A673 (cell line): ENCODE measurements at regions not wholly inside any gene's neighbourhood (a gene's known extent, or its start where the extent isn't known, plus 50 kb on each side); places are given as distances from the start of the nearest gene placed in this dataset.

Experiments used
- BruUV-seq: library from RNA; stranded (reverse); fragments of 400-500 nt; replicated peaks from 2 replicates; lab custom pipeline; 2021; lab: Mats Ljungman, UMichigan
- CTCF ChIA-PET: fragments of 300-600 bp; sonication (Branson Sonifier 250); formaldehyde crosslinking; loops from one replicate; lab custom pipeline; 2022; ENCODE audit warnings: antibody characterized with exemption; lab: Charles Lee
- POLR2A ChIA-PET: fragments of 300-600 bp; sonication (Branson Sonifier 250); formaldehyde crosslinking; loops from one replicate; lab custom pipeline; 2022; ENCODE audit warnings: antibody characterized with exemption; ENCODE audit not compliant: low non-redundant PET; lab: Charles Lee
- DNase-seq: peaks from one replicate; pipeline ENCODE4 v3.0.0-alpha.2; 2015; ENCODE audit warnings: low spot score
- H3K27ac ChIP-seq: fragments of 200-600 bp; sonication (generic); 2 replicates; pipeline ENCODE4 v1.5.1; 2016; ENCODE audit warnings: mixed run types, low read depth, mild to moderate bottlenecking, mixed read lengths, antibody characterized with exemption, low read length; ENCODE audit not compliant: poor library complexity, severe bottlenecking
- H3K27me3 ChIP-seq: fragments of 200-600 bp; sonication (generic); replicated peaks from 2 replicates; pipeline ENCODE4 v1.6.1; 2017; ENCODE audit warnings: mixed run types, low read depth, mild to moderate bottlenecking, mixed read lengths, antibody characterized with exemption, low read length; ENCODE audit not compliant: insufficient read depth, poor library complexity
- H3K36me3 ChIP-seq: fragments of 200-600 bp; sonication (generic); 2 replicates; pipeline ENCODE4 v1.6.1; 2016; ENCODE audit warnings: mixed run types, mild to moderate bottlenecking, mixed read lengths, antibody characterized with exemption, low read length; ENCODE audit not compliant: insufficient read depth, poor library complexity, severe bottlenecking
- H3K4me1 ChIP-seq: fragments of 200-600 bp; sonication (generic); 2 replicates; pipeline ENCODE4 v1.6.1; 2017; ENCODE audit warnings: mixed run types, mild to moderate bottlenecking, mixed read lengths, antibody characterized with exemption, low read length; ENCODE audit not compliant: insufficient read depth, poor library complexity, severe bottlenecking
- H3K4me3 ChIP-seq: fragments of 200-600 bp; sonication (generic); 2 replicates; pipeline ENCODE4 v1.5.1; 2016; ENCODE audit warnings: low read depth, mixed run types, mild to moderate bottlenecking, mixed read lengths, low read length; ENCODE audit not compliant: poor library complexity, severe bottlenecking
- H3K9me3 ChIP-seq: fragments of 200-600 bp; sonication (generic); 2 replicates; pipeline ENCODE4 v1.6.1; 2016; ENCODE audit warnings: mixed run types, low read depth, mild to moderate bottlenecking, mixed read lengths, antibody characterized with exemption, low read length; ENCODE audit not compliant: poor library complexity, severe bottlenecking
- EZH2 ChIP-seq: fragments of 200-600 bp; sonication (generic); IDR thresholded peaks from 2 replicates; pipeline ENCODE4 v1.6.1; 2017; ENCODE audit warnings: borderline replicate concordance, low read depth, mild to moderate bottlenecking, mixed read lengths, antibody characterized with exemption, low read length; ENCODE audit not compliant: poor library complexity, severe bottlenecking
- intact Hi-C: fragments of 100-400 bp; cut with micrococcal nuclease; formaldehyde crosslinking; loops from one replicate; pipeline ENCODE4 v1.10.0; 2022; ENCODE audit not compliant: unreplicated experiment
- TF ChIP-seq, protein P1 (sequence below): fragments of 300-800, 200-600 bp; sonication (generic); conservative IDR thresholded peaks from 2 replicates; pipeline ENCODE4 v1.5.1; 2017; ENCODE audit warnings: low read depth, mild to moderate bottlenecking, antibody characterized with exemption, low read length, moderate library complexity, mixed read lengths

DNA sequence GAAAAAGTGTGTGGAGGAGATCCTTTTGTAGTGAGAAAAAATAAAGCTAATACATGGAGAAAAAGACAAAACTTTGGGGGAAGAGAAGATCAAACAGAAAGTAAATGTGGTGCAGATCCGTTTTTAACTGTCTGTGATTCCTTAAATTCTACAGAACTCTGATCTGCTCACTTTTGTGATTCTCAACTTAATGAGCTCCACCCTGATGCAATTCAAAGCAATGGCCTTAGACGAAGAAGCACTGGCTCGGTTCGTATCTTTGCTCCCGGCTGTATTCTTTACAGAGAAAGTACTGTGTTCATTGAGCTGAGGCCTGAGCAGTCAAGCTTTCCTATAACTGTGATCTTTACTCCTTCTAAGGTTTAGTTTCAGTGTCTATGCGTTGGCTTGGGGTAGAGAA lies 453.4 kb downstream of the DMAC1 start:
- Histone ChIP-seq H3K36me3 (no peaks in the 10 kb centered on the region), H3K4me1 (peaks cover 5% of the 10 kb centered on the region), H3K9me3 (peaks cover 5% of the 10 kb centered on the region), H3K27me3 (no peaks in the 10 kb centered on the region), H3K27ac (no peak overlapping the region), H3K4me3 (no peak overlapping the region)
- CTCF ChIA-PET: no interaction called here
- intact Hi-C loops: loop anchor here (10.0 kb wide), 1 partner anchor 189 kb away; no protein-coding TSS in a partner anchor
- TF ChIP-seq, protein P1, sequence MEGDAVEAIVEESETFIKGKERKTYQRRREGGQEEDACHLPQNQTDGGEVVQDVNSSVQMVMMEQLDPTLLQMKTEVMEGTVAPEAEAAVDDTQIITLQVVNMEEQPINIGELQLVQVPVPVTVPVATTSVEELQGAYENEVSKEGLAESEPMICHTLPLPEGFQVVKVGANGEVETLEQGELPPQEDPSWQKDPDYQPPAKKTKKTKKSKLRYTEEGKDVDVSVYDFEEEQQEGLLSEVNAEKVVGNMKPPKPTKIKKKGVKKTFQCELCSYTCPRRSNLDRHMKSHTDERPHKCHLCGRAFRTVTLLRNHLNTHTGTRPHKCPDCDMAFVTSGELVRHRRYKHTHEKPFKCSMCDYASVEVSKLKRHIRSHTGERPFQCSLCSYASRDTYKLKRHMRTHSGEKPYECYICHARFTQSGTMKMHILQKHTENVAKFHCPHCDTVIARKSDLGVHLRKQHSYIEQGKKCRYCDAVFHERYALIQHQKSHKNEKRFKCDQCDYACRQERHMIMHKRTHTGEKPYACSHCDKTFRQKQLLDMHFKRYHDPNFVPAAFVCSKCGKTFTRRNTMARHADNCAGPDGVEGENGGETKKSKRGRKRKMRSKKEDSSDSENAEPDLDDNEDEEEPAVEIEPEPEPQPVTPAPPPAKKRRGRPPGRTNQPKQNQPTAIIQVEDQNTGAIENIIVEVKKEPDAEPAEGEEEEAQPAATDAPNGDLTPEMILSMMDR: no peak
- TF ChIP-seq EZH2: no peak
- POLR2A ChIA-PET: no interaction called here
- DNase-seq: no peak
- no TSS peak for BruUV-seq

DNA sequence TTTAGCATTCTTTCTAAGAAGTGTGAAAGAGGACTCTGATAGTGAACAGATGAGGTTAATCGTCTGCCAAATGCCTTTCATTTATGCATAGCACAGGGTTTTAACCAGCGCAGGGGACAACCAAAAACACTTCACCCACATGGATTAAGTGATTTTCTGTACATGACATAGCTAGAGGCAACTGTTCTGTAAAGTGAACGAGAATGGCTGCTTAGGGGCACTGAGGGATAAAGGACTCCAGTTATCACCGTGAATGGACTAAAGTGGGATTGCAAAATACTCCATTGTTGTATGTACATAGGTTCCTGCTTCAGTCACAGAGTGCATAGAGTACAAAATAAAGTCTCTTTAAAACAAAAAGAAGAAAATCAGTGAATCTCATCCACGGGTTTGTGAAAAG lies 456.8 kb downstream of the DMAC1 start:
- Histone ChIP-seq H3K9me3 (no peaks in the 10 kb centered on the region), H3K27ac (no peak overlapping the region), H3K4me1 (peaks cover 5% of the 10 kb centered on the region), H3K4me3 (no peak overlapping the region), H3K36me3 (no peaks in the 10 kb centered on the region), H3K27me3 (no peaks in the 10 kb centered on the region)
- intact Hi-C loops: loop anchor here (10.0 kb wide), 1 partner anchor 192 kb away; no protein-coding TSS in a partner anchor
- TF ChIP-seq, protein P1: no peak
- TF ChIP-seq EZH2: no peak
- no TSS peak for BruUV-seq
- no peak for DNase-seq
- CTCF ChIA-PET: interaction anchor here (1.0 kb wide), 1 partner anchor 16 kb away, joined by 3 read pairs; no protein-coding TSS in a partner anchor
- POLR2A ChIA-PET: no interaction called here

DNA sequence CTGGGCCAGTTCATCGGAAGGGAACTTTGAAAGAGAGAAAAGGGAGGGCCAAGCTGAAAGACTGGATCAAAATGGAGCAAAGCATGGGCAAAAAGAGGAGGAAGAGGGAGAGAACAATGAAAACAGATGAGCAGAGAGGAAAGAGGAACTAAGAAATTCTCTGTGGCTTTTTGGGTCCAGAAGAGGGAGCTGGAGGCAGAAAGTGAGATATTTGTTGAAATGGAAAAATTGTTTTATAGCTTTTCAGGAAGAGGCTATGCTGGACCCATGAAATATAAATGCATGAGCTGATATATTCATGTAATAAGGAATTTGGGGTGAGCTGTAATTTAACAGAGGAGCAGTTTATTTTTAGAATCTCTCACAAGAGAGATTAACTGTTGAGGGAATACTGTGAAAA lies 457.3 kb downstream of the DMAC1 start:
- DNase-seq: no peak
- TF ChIP-seq, protein P1: peak; percentile 39
- no peak for TF ChIP-seq EZH2
- CTCF ChIA-PET: interaction anchor here (1.0 kb wide), 1 partner anchor 16 kb away, joined by 3 read pairs; no protein-coding TSS in a partner anchor
- Histone ChIP-seq H3K4me3 (no peak overlapping the region), H3K27me3 (no peaks in the 10 kb centered on the region), H3K9me3 (no peaks in the 10 kb centered on the region), H3K36me3 (no peaks in the 10 kb centered on the region), H3K27ac (no peak overlapping the region), H3K4me1 (peaks cover 5% of the 10 kb centered on the region)
- intact Hi-C loops: loop anchor here (10.0 kb wide), 1 partner anchor 193 kb away; no protein-coding TSS in a partner anchor
- no TSS peak for BruUV-seq
- POLR2A ChIA-PET: no interaction called here
